Peyer's patch (tissue), 4 donors: ENCODE measurements at regions not wholly inside any gene's neighbourhood (a gene's known extent, or its start where the extent isn't known, plus 50 kb on each side); places are given as distances from the start of the nearest gene placed in this dataset.

Source experiments
- DNase-seq, 3 donors: peaks; one replicate each; pipeline ENCODE4 v3.0.0-alpha.2; 2017 to 2019
- H3K27ac ChIP-seq, 4 donors: fragments of 200-600 bp; sonication (generic); one replicate each; pipeline ENCODE4 v1.5.1; 2016 to 2019
- H3K27me3 ChIP-seq, 2 donors: fragments of 200-600 bp; sonication (generic); one replicate each; pipeline ENCODE4 v1.5.1; 2019
- H3K36me3 ChIP-seq, 3 donors: fragments of 200-600 bp; sonication (generic); one replicate each; pipeline ENCODE4 v1.5.1; 2016 to 2019
- H3K4me1 ChIP-seq, 4 donors: fragments of 200-600 bp; sonication (generic); one replicate each; pipeline ENCODE4 v1.5.1; 2016 to 2019
- H3K4me3 ChIP-seq, 4 donors: fragments of 200-600 bp; sonication (generic); 1 replicate in 3 of 4; 2 replicates in 1 of 4; pipeline ENCODE4 v1.5.1; 2016 to 2019; ENCODE audit warnings: mild to moderate bottlenecking in 1 of 4
- H3K9me3 ChIP-seq, 4 donors: fragments of 200-600 bp; sonication (generic); one replicate each; pipeline ENCODE4 v1.5.1; 2016 to 2019; ENCODE audit warnings: mild to moderate bottlenecking in 1 of 4
- POLR2A ChIP-seq, 2 donors: fragments of 450-650 bp; IDR thresholded peaks; one replicate each; pipeline ENCODE4 v1.5.1; 2017; ENCODE audit warnings: antibody characterized with exemption in 2 of 2, mild to moderate bottlenecking in 2 of 2, moderate library complexity in 2 of 2
- TF ChIP-seq, protein P1 (sequence below), 6 experiments: fragments of 450-650 bp in 4 of 6; fragments of 200-600 bp in 2 of 6; sonication (generic) in 1 of 6; IDR thresholded peaks; one replicate each; pipeline ENCODE4 v1.5.1; 2017 to 2019; ENCODE audit warnings: antibody characterized with exemption in 6 of 6, mild to moderate bottlenecking in 3 of 6, moderate library complexity in 1 of 6

DNA sequence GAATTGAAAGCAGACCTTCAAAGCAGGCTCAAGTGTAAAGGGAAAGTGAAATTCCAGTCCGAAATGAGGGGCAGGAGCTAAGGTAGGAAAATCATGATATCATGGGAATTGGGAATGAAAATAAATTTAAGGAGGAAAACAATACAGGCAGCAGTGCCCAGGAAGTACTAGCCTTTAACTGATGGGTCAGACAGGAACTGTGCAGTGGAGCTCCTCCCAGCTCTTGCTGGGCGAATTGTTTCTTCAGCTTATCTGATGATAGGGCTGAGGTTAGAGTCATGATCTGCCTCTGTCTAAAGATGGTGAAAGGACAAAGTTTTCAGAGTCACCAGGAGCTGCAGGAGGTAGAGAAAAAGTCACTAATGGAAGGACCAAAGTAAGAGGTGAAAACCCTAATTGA is 457.9 kb upstream of the PTCHD4 start:
- no peak for TF ChIP-seq POLR2A (IDR thresholded peaks at IDR 0.05)
- TF ChIP-seq, protein P1, sequence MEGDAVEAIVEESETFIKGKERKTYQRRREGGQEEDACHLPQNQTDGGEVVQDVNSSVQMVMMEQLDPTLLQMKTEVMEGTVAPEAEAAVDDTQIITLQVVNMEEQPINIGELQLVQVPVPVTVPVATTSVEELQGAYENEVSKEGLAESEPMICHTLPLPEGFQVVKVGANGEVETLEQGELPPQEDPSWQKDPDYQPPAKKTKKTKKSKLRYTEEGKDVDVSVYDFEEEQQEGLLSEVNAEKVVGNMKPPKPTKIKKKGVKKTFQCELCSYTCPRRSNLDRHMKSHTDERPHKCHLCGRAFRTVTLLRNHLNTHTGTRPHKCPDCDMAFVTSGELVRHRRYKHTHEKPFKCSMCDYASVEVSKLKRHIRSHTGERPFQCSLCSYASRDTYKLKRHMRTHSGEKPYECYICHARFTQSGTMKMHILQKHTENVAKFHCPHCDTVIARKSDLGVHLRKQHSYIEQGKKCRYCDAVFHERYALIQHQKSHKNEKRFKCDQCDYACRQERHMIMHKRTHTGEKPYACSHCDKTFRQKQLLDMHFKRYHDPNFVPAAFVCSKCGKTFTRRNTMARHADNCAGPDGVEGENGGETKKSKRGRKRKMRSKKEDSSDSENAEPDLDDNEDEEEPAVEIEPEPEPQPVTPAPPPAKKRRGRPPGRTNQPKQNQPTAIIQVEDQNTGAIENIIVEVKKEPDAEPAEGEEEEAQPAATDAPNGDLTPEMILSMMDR (IDR thresholded peaks at IDR 0.05): no peak

DNA sequence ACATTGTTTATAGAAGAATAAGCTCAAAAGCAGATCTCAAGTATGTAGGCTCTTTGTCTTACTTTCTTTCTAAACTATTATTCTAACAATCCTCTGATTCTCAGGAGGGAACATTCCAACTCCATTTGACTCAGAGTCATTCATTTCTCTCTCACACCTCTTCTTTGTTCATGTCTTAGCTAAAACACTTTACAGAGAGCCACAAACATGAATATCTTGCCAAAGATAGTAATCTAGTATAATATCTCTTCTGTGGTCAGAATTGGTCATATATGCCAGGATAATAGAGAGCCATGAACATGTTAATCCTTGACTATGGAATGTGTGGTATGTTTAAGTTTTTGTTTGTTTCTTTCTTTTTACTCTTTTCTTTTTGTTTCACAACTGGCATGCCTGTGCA is 456.0 kb upstream of the PTCHD4 start:
- no peaks in the 10 kb centered on the region for H3K4me1 ChIP-seq
- DNase-seq: no peak
- H3K36me3 ChIP-seq: no peaks in the 10 kb centered on the region
- no peaks in the 10 kb centered on the region for H3K9me3 ChIP-seq
- H3K27ac ChIP-seq: no peak overlapping the region
- H3K4me3 ChIP-seq: no peak overlapping the region
- no peaks in the 10 kb centered on the region for H3K27me3 ChIP-seq
- TF ChIP-seq POLR2A (IDR thresholded peaks at IDR 0.05): no peak
- TF ChIP-seq, protein P1 (IDR thresholded peaks at IDR 0.05): no peak

More for the DNA sequence above, 457.9 kb upstream of the PTCHD4 start:
- H3K27me3 ChIP-seq: no peaks in the 10 kb centered on the region
- H3K36me3 ChIP-seq: no peaks in the 10 kb centered on the region
- no peaks in the 10 kb centered on the region for H3K4me1 ChIP-seq
- no peak overlapping the region for H3K4me3 ChIP-seq
- no peak overlapping the region for H3K27ac ChIP-seq
- DNase-seq: no peak
- H3K9me3 ChIP-seq: no peaks in the 10 kb centered on the region

DNA sequence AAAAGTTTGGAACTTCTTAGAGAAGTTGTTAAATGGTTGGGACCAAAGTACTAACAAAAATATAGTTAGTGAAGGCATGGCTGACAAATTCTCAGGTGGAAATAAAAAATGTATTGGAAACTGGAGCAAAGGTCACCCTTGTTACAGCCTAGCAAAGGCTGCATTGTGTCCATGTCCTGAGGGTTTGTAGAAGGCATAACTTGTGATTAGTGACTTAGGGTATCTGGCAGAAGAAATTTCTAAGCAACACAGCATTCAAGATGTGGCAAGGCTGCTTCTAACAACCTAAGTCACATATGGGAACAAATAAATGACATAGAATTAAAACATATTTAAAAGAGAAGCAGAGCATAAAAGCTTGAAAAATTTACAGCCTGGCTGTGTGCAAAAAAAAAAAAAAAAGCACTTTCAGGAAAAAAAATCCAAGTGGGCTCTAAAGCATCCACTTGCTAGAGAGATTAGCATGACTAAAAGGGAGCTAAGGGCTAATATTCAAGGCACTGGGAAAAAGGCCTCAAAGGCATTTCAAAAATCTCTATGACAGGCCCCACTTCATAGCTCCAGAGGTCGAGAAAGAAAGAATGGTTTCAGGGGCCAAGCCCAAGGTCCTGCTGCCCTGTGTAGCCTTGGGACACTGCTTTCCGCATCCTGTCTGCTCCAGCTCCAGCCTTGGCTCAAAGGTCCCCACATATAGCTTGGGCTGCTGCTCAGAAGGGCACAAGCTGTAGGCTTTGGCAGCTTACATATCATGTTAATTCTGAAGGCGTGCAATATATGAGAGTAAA is 453.2 kb upstream of the PTCHD4 start:
- no peak for TF ChIP-seq POLR2A (IDR thresholded peaks at IDR 0.05)
- TF ChIP-seq, protein P1 (IDR thresholded peaks at IDR 0.05): no peak
- no peak for DNase-seq
- Histone ChIP-seq H3K4me1 (no peaks in the 10 kb centered on the region), H3K27ac (no peak overlapping the region), H3K4me3 (no peak overlapping the region), H3K9me3 (no peaks in the 10 kb centered on the region), H3K36me3 (no peaks in the 10 kb centered on the region), H3K27me3 (no peaks in the 10 kb centered on the region)

DNA sequence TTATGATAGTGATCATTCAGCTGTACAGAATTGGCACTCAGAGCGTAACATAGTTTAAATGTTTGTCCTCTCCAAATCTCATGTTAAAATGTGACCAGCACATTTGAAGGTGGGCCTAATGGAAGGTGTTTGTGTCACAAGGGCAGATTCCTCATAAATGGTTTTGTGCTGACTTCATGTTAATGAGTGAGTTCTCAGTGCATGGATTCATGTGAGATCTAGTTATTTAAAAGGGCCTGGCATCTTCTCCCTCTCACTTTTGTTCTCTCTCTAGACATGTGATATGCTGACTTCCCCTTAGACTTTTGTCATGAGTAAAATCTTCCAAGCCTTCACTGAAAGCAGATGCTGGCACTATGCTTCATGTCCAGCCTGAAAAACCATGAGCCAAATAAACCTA is 452.4 kb upstream of the PTCHD4 start:
- Histone ChIP-seq H3K36me3 (no peaks in the 10 kb centered on the region), H3K9me3 (no peaks in the 10 kb centered on the region), H3K27me3 (no peaks in the 10 kb centered on the region), H3K4me3 (no peak overlapping the region), H3K27ac (no peak overlapping the region), H3K4me1 (no peaks in the 10 kb centered on the region)
- no peak for DNase-seq
- TF ChIP-seq, protein P1 (IDR thresholded peaks at IDR 0.05): no peak
- no peak for TF ChIP-seq POLR2A (IDR thresholded peaks at IDR 0.05)

DNA sequence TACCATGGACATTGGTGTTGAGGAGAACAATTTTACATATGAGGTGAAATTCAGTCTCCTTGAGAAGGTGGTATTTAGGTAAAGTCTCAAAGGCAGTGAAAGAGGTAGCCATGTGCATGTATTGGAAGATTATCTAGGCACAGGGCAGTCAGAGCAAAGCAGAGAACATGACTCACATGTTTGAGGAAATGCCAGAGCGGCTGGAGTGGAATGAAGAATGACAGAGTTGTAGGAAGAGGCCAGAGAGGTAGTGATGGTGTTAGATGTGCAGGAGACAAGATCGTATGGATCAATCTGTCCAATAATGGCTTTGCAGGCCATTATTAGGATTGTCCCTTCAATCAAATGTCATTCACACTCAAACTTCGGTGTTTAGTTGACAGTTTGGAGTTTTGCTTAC is 449.4 kb upstream of the PTCHD4 start:
- H3K36me3 ChIP-seq: no peaks in the 10 kb centered on the region
- TF ChIP-seq, protein P1 (IDR thresholded peaks at IDR 0.05): no peak
- no peak for TF ChIP-seq POLR2A (IDR thresholded peaks at IDR 0.05)
- no peak for DNase-seq
- no peaks in the 10 kb centered on the region for H3K27me3 ChIP-seq
- no peaks in the 10 kb centered on the region for H3K9me3 ChIP-seq
- H3K4me3 ChIP-seq: no peak overlapping the region
- H3K4me1 ChIP-seq: no peaks in the 10 kb centered on the region
- no peak overlapping the region for H3K27ac ChIP-seq
